ENCODE measurements at regions not wholly inside any gene's neighbourhood (a gene's known extent, or its start where the extent isn't known, plus 50 kb on each side); places are given as distances from the start of the nearest gene placed in this dataset.

- no peak for DNase-seq
Measured at GRCh38 chr2:126990605-126991532, 92.2 kb downstream of the TEX51 start.

GRCh38 chr2:126994340-126994777, 95.7 kb downstream of the TEX51 start:
- DNase-seq: no peak

- no peak for DNase-seq
Measured at GRCh38 chr2:126995621-126996377, 97.1 kb downstream of the TEX51 start.

- no peak for DNase-seq
Measured at GRCh38 chr2:126996378-126996699, 97.6 kb downstream of the TEX51 start.

All from stimulated activated CD4-positive, alpha-beta T cell treated with anti-CD3 and anti-CD28 coated beads, Interleukin-4, amount 100 ng/mL, for 1 hour (primary cell).